Suprapubic skin (tissue), 4 donors: ENCODE measurements at regions not wholly inside any gene's neighbourhood (a gene's known extent, or its start where the extent isn't known, plus 50 kb on each side); places are given as distances from the start of the nearest gene placed in this dataset.

Experiments
- CTCF ChIP-seq, 2 donors: fragments of 200-600 bp in 1 of 2; fragments of 450-650 bp in 1 of 2; sonication (generic) in 1 of 2; IDR thresholded peaks; one replicate each; pipeline ENCODE4 v1.5.1; 2016 to 2019; ENCODE audit warnings: antibody characterized with exemption in 2 of 2, mild to moderate bottlenecking in 1 of 2, moderate library complexity in 1 of 2
- EP300 ChIP-seq: sonication (generic); formaldehyde crosslinking; IDR thresholded peaks from one replicate; pipeline ENCODE4 v1.6.1; 2017; ENCODE audit warnings: antibody characterized with exemption
- POLR2A ChIP-seq, 2 donors: fragments of 450-650 bp; IDR thresholded peaks; one replicate each; pipeline ENCODE4 v1.6.1; 2017; ENCODE audit warnings: antibody characterized with exemption in 2 of 2, mild to moderate bottlenecking in 2 of 2, moderate library complexity in 2 of 2
- POLR2AphosphoS5 ChIP-seq, 3 donors: sonication (generic); formaldehyde crosslinking; IDR thresholded peaks; one replicate each; pipeline ENCODE4 v1.6.1; 2017; ENCODE audit warnings: antibody characterized with exemption in 3 of 3

GRCh38 chr9:32218100-32218767 is 166.2 kb upstream of the ACO1 start:
- no peak for TF ChIP-seq CTCF (IDR thresholded peaks at IDR 0.05)
- TF ChIP-seq EP300: no peak
- TF ChIP-seq POLR2A (IDR thresholded peaks at IDR 0.05): no peak
- no peak for TF ChIP-seq POLR2AphosphoS5 (IDR thresholded peaks at IDR 0.05)
